GM10248 (cell line): ENCODE measurements at regions not wholly inside any gene's neighbourhood (a gene's known extent, or its start where the extent isn't known, plus 50 kb on each side); places are given as distances from the start of the nearest gene placed in this dataset.

ENCODE experiments used
- CTCF ChIA-PET: fragments of 300-600 bp; sonication (Branson Sonifier 250); formaldehyde crosslinking; extraction: SDS; loops from one replicate; lab custom pipeline; 2021; ENCODE audit warnings: antibody characterized with exemption; lab: Yijun Ruan, JAX
- POLR2A ChIA-PET: fragments of 350-650 bp; sonication (Branson Sonifier 250); formaldehyde crosslinking; extraction: SDS; loops from one replicate; lab custom pipeline; 2020; ENCODE audit warnings: antibody characterized with exemption; lab: Yijun Ruan, JAX
- DNase-seq: peaks from one replicate; pipeline ENCODE4 v3.0.0; 2012; ENCODE audit errors: extremely low spot score
- CTCF ChIP-seq: IDR thresholded peaks from 2 replicates; pipeline ENCODE4 v1.5.1; 2012; ENCODE audit warnings: mild to moderate bottlenecking, low read depth; ENCODE audit errors: extremely low read depth, missing control alignments, control extremely low read depth

- ChIA-PET POLR2A (no interaction called here), CTCF (no interaction called here)
- TF ChIP-seq CTCF = no peak
- no peak for DNase-seq
Observed at GRCh38 chr3:82082796-82083195, 321.4 kb upstream of the GBE1 start.

- ChIA-PET CTCF (interaction anchor here (0.9 to 2.6 kb wide), 5 partner anchors 8 to 26 kb away, joined by 3 to 7 read pairs (median 3); no protein-coding TSS in a partner anchor), POLR2A (no interaction called here)
- no peak for TF ChIP-seq CTCF
- no peak for DNase-seq
Observed at GRCh38 chr3:82081351-82081750, 319.9 kb upstream of the GBE1 start.

- DNase-seq = no peak
- CTCF ChIA-PET = interaction anchor here (0.9 to 2.6 kb wide), 3 partner anchors 9 to 22 kb away, joined by 3 to 7 read pairs (median 3); no protein-coding TSS in a partner anchor
- POLR2A ChIA-PET = no interaction called here
- TF ChIP-seq CTCF = no peak
Observed at GRCh38 chr3:82080792-82081191, 319.3 kb upstream of the GBE1 start.

- TF ChIP-seq CTCF = no peak
- DNase-seq = no peak
- CTCF ChIA-PET = interaction anchor here (2.6 kb wide), 1 partner anchor 14 kb away, joined by 7 read pairs; no protein-coding TSS in a partner anchor
- POLR2A ChIA-PET = no interaction called here
Observed at GRCh38 chr3:82080261-82080660, 318.8 kb upstream of the GBE1 start.

- CTCF ChIA-PET = interaction anchor here (2.6 kb wide), 1 partner anchor 13 kb away, joined by 7 read pairs; no protein-coding TSS in a partner anchor
- TF ChIP-seq CTCF = no peak
- DNase-seq = no peak
- POLR2A ChIA-PET = no interaction called here
Observed at GRCh38 chr3:82079335-82079890, 318.0 kb upstream of the GBE1 start.

GRCh38 chr3:82078246-82078645 is 316.8 kb upstream of the GBE1 start:
- POLR2A ChIA-PET = no interaction called here
- CTCF ChIA-PET = interaction anchor here (1.1 kb wide), 1 partner anchor 16 kb away, joined by 3 read pairs; no protein-coding TSS in a partner anchor
- no peak for DNase-seq
- TF ChIP-seq CTCF = no peak

GRCh38 chr3:82067420-82067819 is 306.0 kb upstream of the GBE1 start:
- TF ChIP-seq CTCF = no peak

More at GRCh38 chr3:82067420-82067819, 306.0 kb upstream of the GBE1 start:
- CTCF ChIA-PET = interaction anchor here (0.9 to 1.8 kb wide), 2 partner anchors 13 to 26 kb away, joined by 4 to 7 read pairs; no protein-coding TSS in a partner anchor
- DNase-seq = no peak
- POLR2A ChIA-PET = no interaction called here
